ENCODE measurements at regions not wholly inside any gene's neighbourhood (a gene's known extent, or its start where the extent isn't known, plus 50 kb on each side); places are given as distances from the start of the nearest gene placed in this dataset.

DNA sequence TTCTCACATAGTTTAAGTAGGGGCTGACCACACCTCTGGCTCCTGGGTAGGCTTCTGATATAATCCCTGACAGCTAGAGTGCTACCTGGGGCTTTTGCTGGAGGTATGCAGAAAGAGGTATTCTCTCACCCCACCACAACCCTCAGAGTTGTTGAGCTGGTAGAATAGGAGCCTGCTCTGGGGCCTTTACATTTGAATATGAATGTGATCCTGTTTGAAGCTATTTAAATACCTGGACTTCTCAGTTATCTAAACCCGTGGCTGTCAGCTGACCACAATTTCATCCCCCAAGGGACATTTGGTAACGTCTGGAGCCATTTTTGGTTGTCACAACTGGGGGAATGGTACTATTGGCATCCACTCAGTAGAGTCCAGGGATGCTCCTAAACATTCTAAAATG is 669.1 kb downstream of the SATB2 start:
- Histone ChIP-seq H3K36me3 (ENCODE audit: control insufficient read depth in 1 of 2, insufficient read depth in 2 of 2, low read depth in 1 of 2, low read length in 2 of 2) (no peaks in the 10 kb centered on the region), H3K4me1 (ENCODE audit: control insufficient read depth, insufficient read depth, low read depth, low read length) (no peaks in the 10 kb centered on the region), H3K4me3 (ENCODE audit: insufficient read depth in 1 of 2, low read depth in 1 of 2, low read length in 2 of 2) (no peak overlapping the region), H3K4ac (ENCODE audit: low read depth in 1 of 2, low read length in 2 of 2) (no peak overlapping the region), H3K4me2 (ENCODE audit: low read length, poor library complexity, severe bottlenecking) (no peak overlapping the region), H2BK120ac (ENCODE audit: low read depth, low read length) (no peak overlapping the region), H3K14ac (ENCODE audit: low read length in 2 of 2) (no peak overlapping the region), H3K27ac (ENCODE audit: low read length, poor library complexity, severe bottlenecking) (no peak overlapping the region), H3K27me3 (ENCODE audit: control insufficient read depth in 1 of 2, insufficient read depth in 1 of 2, low read length in 2 of 2) (no peaks in the 10 kb centered on the region), H4K8ac (ENCODE audit: low read length) (no peak overlapping the region), H2BK12ac (ENCODE audit: low read length in 2 of 2) (no peak overlapping the region), H3K9ac (ENCODE audit: low read length) (no peak overlapping the region), H4K91ac (ENCODE audit: low read length) (no peak overlapping the region), H3K9me3 (ENCODE audit: control insufficient read depth, low read length) (no peaks in the 10 kb centered on the region), H2BK15ac (ENCODE audit: low read depth, poor library complexity, severe bottlenecking) (no peak overlapping the region), H2AFZ (ENCODE audit: low read depth, low read length) (no peak overlapping the region), H3K18ac (ENCODE audit: low read depth in 1 of 2, low read length in 2 of 2) (no peak overlapping the region), H3K23ac (ENCODE audit: low read length in 2 of 2) (no peak overlapping the region), H2AK5ac (ENCODE audit: low read length, severe bottlenecking) (no peak overlapping the region), H3K79me1 (replicated peaks; ENCODE audit: low read length, poor library complexity, severe bottlenecking) (no peaks in the 10 kb centered on the region), H2BK5ac (ENCODE audit: low read depth, low read length, poor library complexity, severe bottlenecking) (no peak overlapping the region)
- DNase-seq, result no peak
- WGBS, result no CpG with 5 or more reads among the region's 2 CpGs

DNA sequence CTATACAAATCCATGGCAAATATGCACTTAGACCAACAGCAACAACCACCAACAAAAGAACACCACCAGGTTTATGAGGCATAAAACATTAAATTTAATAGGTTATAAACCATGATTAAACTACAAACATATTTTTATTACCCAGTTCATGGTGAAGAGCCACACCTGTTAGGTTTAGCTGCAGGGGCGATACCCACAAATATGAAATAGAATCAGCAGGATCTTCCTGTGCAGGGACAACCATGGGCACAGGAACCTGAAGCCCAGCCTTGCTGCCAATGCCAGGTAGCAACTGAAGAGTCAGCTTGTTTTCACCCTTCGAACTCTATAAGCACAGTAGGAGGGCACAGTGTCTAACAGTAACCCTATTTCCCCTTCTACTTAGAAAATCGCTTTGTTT is 675.0 kb downstream of the SATB2 start:
- no peaks in the 10 kb centered on the region for H3K27me3 ChIP-seq (ENCODE audit: control insufficient read depth in 1 of 2, insufficient read depth in 1 of 2, low read length in 2 of 2)
- H3K4me1 ChIP-seq (ENCODE audit: control insufficient read depth, insufficient read depth, low read depth, low read length), result no peaks in the 10 kb centered on the region
- no peak overlapping the region for H3K23ac ChIP-seq (ENCODE audit: low read length in 2 of 2)
- H4K8ac ChIP-seq (ENCODE audit: low read length), result no peak overlapping the region
- H2BK15ac ChIP-seq (ENCODE audit: low read depth, poor library complexity, severe bottlenecking), result no peak overlapping the region
- H3K27ac ChIP-seq (ENCODE audit: low read length, poor library complexity, severe bottlenecking), result no peak overlapping the region
- H2BK12ac ChIP-seq (ENCODE audit: low read length in 2 of 2), result no peak overlapping the region
- no peak overlapping the region for H3K4me3 ChIP-seq (ENCODE audit: insufficient read depth in 1 of 2, low read depth in 1 of 2, low read length in 2 of 2)
- no peak overlapping the region for H2BK120ac ChIP-seq (ENCODE audit: low read depth, low read length)
- 74% methylated on average over 1 of the region's 3 CpGs for WGBS
- H3K18ac ChIP-seq (ENCODE audit: low read depth in 1 of 2, low read length in 2 of 2), result no peak overlapping the region
- H3K14ac ChIP-seq (ENCODE audit: low read length in 2 of 2), result no peak overlapping the region
- H2AFZ ChIP-seq (ENCODE audit: low read depth, low read length), result no peak overlapping the region
- H3K4me2 ChIP-seq (ENCODE audit: low read length, poor library complexity, severe bottlenecking), result no peak overlapping the region
- no peak overlapping the region for H3K9ac ChIP-seq (ENCODE audit: low read length)
- H3K4ac ChIP-seq (ENCODE audit: low read depth in 1 of 2, low read length in 2 of 2), result no peak overlapping the region
- no peak overlapping the region for H4K91ac ChIP-seq (ENCODE audit: low read length)
- H2AK5ac ChIP-seq (ENCODE audit: low read length, severe bottlenecking), result no peak overlapping the region
- H3K36me3 ChIP-seq (ENCODE audit: control insufficient read depth in 1 of 2, insufficient read depth in 2 of 2, low read depth in 1 of 2, low read length in 2 of 2), result no peaks in the 10 kb centered on the region
- no peak overlapping the region for H2BK5ac ChIP-seq (ENCODE audit: low read depth, low read length, poor library complexity, severe bottlenecking)
- no peaks in the 10 kb centered on the region for H3K9me3 ChIP-seq (ENCODE audit: control insufficient read depth, low read length)
- no peak for DNase-seq
- H3K79me1 ChIP-seq (replicated peaks; ENCODE audit: low read length, poor library complexity, severe bottlenecking), result no peaks in the 10 kb centered on the region

- no peak overlapping the region for H3K9ac ChIP-seq (ENCODE audit: low read length)
- H3K18ac ChIP-seq (ENCODE audit: low read depth in 1 of 2, low read length in 2 of 2), result no peak overlapping the region
- H3K23ac ChIP-seq (ENCODE audit: low read length in 2 of 2), result no peak overlapping the region
- no peak overlapping the region for H3K14ac ChIP-seq (ENCODE audit: low read length in 2 of 2)
- H3K79me1 ChIP-seq (replicated peaks; ENCODE audit: low read length, poor library complexity, severe bottlenecking), result no peaks in the 10 kb centered on the region
- H3K9me3 ChIP-seq (ENCODE audit: control insufficient read depth, low read length), result no peaks in the 10 kb centered on the region
- no peak overlapping the region for H2BK5ac ChIP-seq (ENCODE audit: low read depth, low read length, poor library complexity, severe bottlenecking)
- H2BK120ac ChIP-seq (ENCODE audit: low read depth, low read length), result no peak overlapping the region
- H2BK12ac ChIP-seq (ENCODE audit: low read length in 2 of 2), result no peak overlapping the region
- H3K27ac ChIP-seq (ENCODE audit: low read length, poor library complexity, severe bottlenecking), result no peak overlapping the region
- no peak overlapping the region for H3K4me3 ChIP-seq (ENCODE audit: insufficient read depth in 1 of 2, low read depth in 1 of 2, low read length in 2 of 2)
- H4K91ac ChIP-seq (ENCODE audit: low read length), result no peak overlapping the region
- no peak overlapping the region for H3K4ac ChIP-seq (ENCODE audit: low read depth in 1 of 2, low read length in 2 of 2)
- no peak overlapping the region for H2AFZ ChIP-seq (ENCODE audit: low read depth, low read length)
- no peak overlapping the region for H4K8ac ChIP-seq (ENCODE audit: low read length)
- H3K4me2 ChIP-seq (ENCODE audit: low read length, poor library complexity, severe bottlenecking), result no peak overlapping the region
- DNase-seq, result no peak
- H3K36me3 ChIP-seq (ENCODE audit: control insufficient read depth in 1 of 2, insufficient read depth in 2 of 2, low read depth in 1 of 2, low read length in 2 of 2), result no peaks in the 10 kb centered on the region
- H3K27me3 ChIP-seq (ENCODE audit: control insufficient read depth in 1 of 2, insufficient read depth in 1 of 2, low read length in 2 of 2), result no peaks in the 10 kb centered on the region
- 74% methylated on average over 4 of the region's 6 CpGs for WGBS
- H2BK15ac ChIP-seq (ENCODE audit: low read depth, poor library complexity, severe bottlenecking), result no peak overlapping the region
- H3K4me1 ChIP-seq (ENCODE audit: control insufficient read depth, insufficient read depth, low read depth, low read length), result no peaks in the 10 kb centered on the region
- H2AK5ac ChIP-seq (ENCODE audit: low read length, severe bottlenecking), result no peak overlapping the region
Measured at GRCh38 chr2:198776616-198777406, 680.9 kb downstream of the SATB2 start.

GRCh38 chr2:198775737-198776136 is 682.0 kb downstream of the SATB2 start:
- no peaks in the 10 kb centered on the region for H3K79me1 ChIP-seq (replicated peaks; ENCODE audit: low read length, poor library complexity, severe bottlenecking)
- no peaks in the 10 kb centered on the region for H3K4me1 ChIP-seq (ENCODE audit: control insufficient read depth, insufficient read depth, low read depth, low read length)
- WGBS, result 74% methylated on average over 4 of the region's 5 CpGs
- no peak overlapping the region for H4K8ac ChIP-seq (ENCODE audit: low read length)
- H3K9ac ChIP-seq (ENCODE audit: low read length), result no peak overlapping the region
- H2AFZ ChIP-seq (ENCODE audit: low read depth, low read length), result no peak overlapping the region
- H3K36me3 ChIP-seq (ENCODE audit: control insufficient read depth in 1 of 2, insufficient read depth in 2 of 2, low read depth in 1 of 2, low read length in 2 of 2), result no peaks in the 10 kb centered on the region
- no peak overlapping the region for H3K4ac ChIP-seq (ENCODE audit: low read depth in 1 of 2, low read length in 2 of 2)
- no peaks in the 10 kb centered on the region for H3K27me3 ChIP-seq (ENCODE audit: control insufficient read depth in 1 of 2, insufficient read depth in 1 of 2, low read length in 2 of 2)
- no peak overlapping the region for H2BK120ac ChIP-seq (ENCODE audit: low read depth, low read length)
- H2BK12ac ChIP-seq (ENCODE audit: low read length in 2 of 2), result no peak overlapping the region
- no peak overlapping the region for H3K23ac ChIP-seq (ENCODE audit: low read length in 2 of 2)
- no peak overlapping the region for H4K91ac ChIP-seq (ENCODE audit: low read length)
- no peak overlapping the region for H2BK15ac ChIP-seq (ENCODE audit: low read depth, poor library complexity, severe bottlenecking)
- no peak overlapping the region for H3K14ac ChIP-seq (ENCODE audit: low read length in 2 of 2)
- H3K4me3 ChIP-seq (ENCODE audit: insufficient read depth in 1 of 2, low read depth in 1 of 2, low read length in 2 of 2), result no peak overlapping the region
- no peak overlapping the region for H3K4me2 ChIP-seq (ENCODE audit: low read length, poor library complexity, severe bottlenecking)
- DNase-seq, result no peak
- H3K27ac ChIP-seq (ENCODE audit: low read length, poor library complexity, severe bottlenecking), result no peak overlapping the region
- H2AK5ac ChIP-seq (ENCODE audit: low read length, severe bottlenecking), result no peak overlapping the region
- H3K9me3 ChIP-seq (ENCODE audit: control insufficient read depth, low read length), result no peaks in the 10 kb centered on the region
- H2BK5ac ChIP-seq (ENCODE audit: low read depth, low read length, poor library complexity, severe bottlenecking), result no peak overlapping the region
- no peak overlapping the region for H3K18ac ChIP-seq (ENCODE audit: low read depth in 1 of 2, low read length in 2 of 2)
